ENCODE measurements at regions not wholly inside any gene's neighbourhood (a gene's known extent, or its start where the extent isn't known, plus 50 kb on each side); places are given as distances from the start of the nearest gene placed in this dataset.

DNA sequence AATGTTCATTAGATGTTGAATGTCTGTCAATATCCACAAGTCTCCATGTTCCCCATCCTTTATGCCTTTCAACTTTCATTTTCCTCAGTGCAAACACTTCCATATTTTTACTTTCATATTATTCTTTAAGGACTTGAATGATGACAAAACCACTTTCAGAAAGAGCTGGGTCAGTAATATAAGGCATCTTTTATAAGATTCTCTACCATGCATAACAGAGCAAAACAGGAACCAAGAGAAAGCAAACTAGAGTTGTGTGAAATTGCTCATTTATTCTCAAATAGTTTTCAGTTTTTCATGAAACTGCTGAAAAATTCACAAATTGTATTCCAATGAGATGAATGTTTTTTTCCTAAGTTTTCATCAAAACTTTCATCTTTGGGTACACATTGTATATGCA, 1247.6 kb downstream of the PCDH17 start:
- no peaks in the 10 kb centered on the region for H3K27me3 Mint-ChIP-seq (ENCODE audit: low read depth)
- H3K79me2 ChIP-seq (ENCODE audit: insufficient read depth, low read length) = no peaks in the 10 kb centered on the region

More for the DNA sequence above, 1247.6 kb downstream of the PCDH17 start:
- Histone ChIP-seq H3K27ac (ENCODE audit: insufficient read length, low read depth, low read length) (no peak overlapping the region), H3K9ac (ENCODE audit: extremely low read depth, insufficient read length, low read length) (no peak overlapping the region), H3K4ac (ENCODE audit: low read depth, low read length) (no peak overlapping the region), H3K56ac (ENCODE audit: insufficient read length, low read depth, low read length) (no peak overlapping the region), H2BK20ac (ENCODE audit: low read depth, low read length, poor library complexity, severe bottlenecking) (no peak overlapping the region), H3K27me3 (ENCODE audit: insufficient read depth, low read length) (no peaks in the 10 kb centered on the region), H3K23ac (ENCODE audit: insufficient read length, low read depth, low read length) (no peak overlapping the region), H2BK5ac (ENCODE audit: insufficient read length, low read length) (no peak overlapping the region), H3K4me1 (ENCODE audit: insufficient read depth, low read length) (no peaks in the 10 kb centered on the region), H4K5ac (ENCODE audit: insufficient read length, low read depth, low read length) (no peak overlapping the region), H4K91ac (ENCODE audit: insufficient read length, low read depth, low read length) (no peak overlapping the region), H4K8ac (replicated peaks; ENCODE audit: insufficient read length, low read depth, low read length) (no peak overlapping the region), H3K23me2 (ENCODE audit: insufficient read length, low read depth, low read length, poor library complexity, severe bottlenecking) (no peaks in the 10 kb centered on the region), H2AFZ (ENCODE audit: low read length) (no peak overlapping the region), H3K79me1 (ENCODE audit: insufficient read depth, low read depth, low read length, poor library complexity, severe bottlenecking) (no peaks in the 10 kb centered on the region), H3K14ac (ENCODE audit: insufficient read depth, low read length) (no peak overlapping the region), H2BK120ac (ENCODE audit: low read depth, low read length, poor library complexity, severe bottlenecking) (no peak overlapping the region), H3K18ac (ENCODE audit: insufficient read length, low read depth, low read length) (no peak overlapping the region), H2AK5ac (ENCODE audit: insufficient read length, low read length) (no peak overlapping the region), H2BK12ac (ENCODE audit: insufficient read length, low read depth, low read length) (no peak overlapping the region), H2BK15ac (ENCODE audit: low read depth, low read length) (no peak overlapping the region), H4K20me1 (ENCODE audit: control insufficient read depth, insufficient read depth, insufficient read length) (no peaks in the 10 kb centered on the region), H3K9me3 (ENCODE audit: control insufficient read depth, low read depth, low read length) (no peaks in the 10 kb centered on the region), H3K4me2 (ENCODE audit: insufficient read depth, insufficient read length, low read length) (no peak overlapping the region), H3T11ph (ENCODE audit: low read length) (no peak overlapping the region)
- H3K36me3 Mint-ChIP-seq (ENCODE audit: insufficient read depth in 1 of 3, low read depth in 3 of 3) = no peaks in the 10 kb centered on the region; a peak in 1 of 7 replicates
- H3K27ac Mint-ChIP-seq = no peak overlapping the region
- peaks cover 12 to 16% of the 10 kb centered on the region in 2 experiments for H3K4me1 Mint-ChIP-seq
- H3K9me3 Mint-ChIP-seq = no peaks in the 10 kb centered on the region
- no peak overlapping the region for H3K4me3 Mint-ChIP-seq
- no peak for DNase-seq
- TF ChIP-seq, protein P1, sequence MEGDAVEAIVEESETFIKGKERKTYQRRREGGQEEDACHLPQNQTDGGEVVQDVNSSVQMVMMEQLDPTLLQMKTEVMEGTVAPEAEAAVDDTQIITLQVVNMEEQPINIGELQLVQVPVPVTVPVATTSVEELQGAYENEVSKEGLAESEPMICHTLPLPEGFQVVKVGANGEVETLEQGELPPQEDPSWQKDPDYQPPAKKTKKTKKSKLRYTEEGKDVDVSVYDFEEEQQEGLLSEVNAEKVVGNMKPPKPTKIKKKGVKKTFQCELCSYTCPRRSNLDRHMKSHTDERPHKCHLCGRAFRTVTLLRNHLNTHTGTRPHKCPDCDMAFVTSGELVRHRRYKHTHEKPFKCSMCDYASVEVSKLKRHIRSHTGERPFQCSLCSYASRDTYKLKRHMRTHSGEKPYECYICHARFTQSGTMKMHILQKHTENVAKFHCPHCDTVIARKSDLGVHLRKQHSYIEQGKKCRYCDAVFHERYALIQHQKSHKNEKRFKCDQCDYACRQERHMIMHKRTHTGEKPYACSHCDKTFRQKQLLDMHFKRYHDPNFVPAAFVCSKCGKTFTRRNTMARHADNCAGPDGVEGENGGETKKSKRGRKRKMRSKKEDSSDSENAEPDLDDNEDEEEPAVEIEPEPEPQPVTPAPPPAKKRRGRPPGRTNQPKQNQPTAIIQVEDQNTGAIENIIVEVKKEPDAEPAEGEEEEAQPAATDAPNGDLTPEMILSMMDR (conservative IDR thresholded peaks at IDR 0.05) = no peak
